ENCODE measurements at regions not wholly inside any gene's neighbourhood (a gene's known extent, or its start where the extent isn't known, plus 50 kb on each side); places are given as distances from the start of the nearest gene placed in this dataset.
A peak's percentile ranks its signal among the peaks of the same experiment; 100 is the strongest.
"Not testable (repeated sequence)": the region's sequence is repeated elsewhere in the genome, so short reads cannot be mapped to it uniquely, and the experiment has no call there.

- no peak for DNase-seq
These were observed 110.1 kb downstream of the NRN1 start for GRCh38 chr6:5896476-5897200.

- DNase-seq = no peak
These were observed 112.4 kb downstream of the NRN1 start for GRCh38 chr6:5894357-5894756.

- no peak for DNase-seq
These were observed 113.4 kb downstream of the NRN1 start for GRCh38 chr6:5893295-5893694.

- DNase-seq = no peak
These were observed 114.1 kb downstream of the NRN1 start for GRCh38 chr6:5892669-5893068.

- DNase-seq = no peak
These were observed 127.9 kb downstream of the NRN1 start for GRCh38 chr6:5878792-5879191.

GRCh38 chr6:5876076-5876475 lies 130.6 kb downstream of the NRN1 start:
- no peak for DNase-seq

- not testable (repeated sequence) for DNase-seq
These were observed 132.7 kb downstream of the NRN1 start for GRCh38 chr6:5873976-5874375.

GRCh38 chr6:5871296-5871695 lies 135.4 kb downstream of the NRN1 start:
- DNase-seq = no peak

- DNase-seq = no peak
These were observed 137.0 kb downstream of the NRN1 start for GRCh38 chr6:5869676-5870075.

GRCh38 chr6:5869261-5869660 lies 137.5 kb downstream of the NRN1 start:
- no peak for DNase-seq

- DNase-seq = no peak
These were observed 140.1 kb downstream of the NRN1 start for GRCh38 chr6:5866547-5867051.

GRCh38 chr6:5865506-5866031 lies 141.2 kb downstream of the NRN1 start:
- no peak for DNase-seq

- no peak for DNase-seq
These were observed 145.9 kb downstream of the NRN1 start for GRCh38 chr6:5860849-5861248.

GRCh38 chr6:5855787-5856470 lies 150.8 kb downstream of the NRN1 start:
- DNase-seq = no peak

- DNase-seq = no peak
These were observed 151.8 kb downstream of the NRN1 start for GRCh38 chr6:5854899-5855298.

GRCh38 chr6:5851261-5851757 lies 155.4 kb downstream of the NRN1 start:
- peak; percentile 59 for DNase-seq

GRCh38 chr6:5850848-5851255 lies 155.9 kb downstream of the NRN1 start:
- DNase-seq = no peak

- DNase-seq = no peak
These were observed 159.8 kb downstream of the NRN1 start for GRCh38 chr6:5846889-5847288.

- DNase-seq = no peak
These were observed 160.4 kb downstream of the NRN1 start for GRCh38 chr6:5846335-5846734.

- no peak for DNase-seq
These were observed 163.6 kb downstream of the NRN1 start for GRCh38 chr6:5843078-5843477.

GRCh38 chr6:5840734-5841390 lies 165.9 kb downstream of the NRN1 start:
- DNase-seq = no peak

GRCh38 chr6:5838656-5839396 lies 167.9 kb downstream of the NRN1 start:
- no peak for DNase-seq

- DNase-seq = no peak
These were observed 169.4 kb downstream of the NRN1 start for GRCh38 chr6:5837323-5837722.
